SK-N-SH (cell line): ENCODE measurements at regions not wholly inside any gene's neighbourhood (a gene's known extent, or its start where the extent isn't known, plus 50 kb on each side); places are given as distances from the start of the nearest gene placed in this dataset.

ENCODE experiments used
- CTCF ChIA-PET: fragments of 300-600, 350-600 bp; formaldehyde crosslinking; extraction: SDS; loops from one replicate; lab custom pipeline; 2021; lab: Yijun Ruan, JAX
- POLR2A ChIA-PET: fragments of 350-600 bp; sonication (Branson Sonifier 250); formaldehyde crosslinking; extraction: SDS; loops from one replicate; lab custom pipeline; 2020; ENCODE audit warnings: antibody characterized with exemption, inconsistent platforms; lab: Yijun Ruan, JAX
- DNase-seq: peaks from one replicate; pipeline ENCODE4 v3.0.0; 2012
- H2AFZ ChIP-seq: fragments of 200-600 bp; sonication (generic); 2 replicates; pipeline ENCODE4 v1.8.1; 2016; ENCODE audit warnings: antibody characterized with exemption, mild to moderate bottlenecking, low read depth
- H3F3A ChIP-seq: fragments of 200-600 bp; sonication (generic); replicated peaks from 2 replicates; pipeline ENCODE3; 2016; ENCODE audit warnings: antibody characterized with exemption, mild to moderate bottlenecking; ENCODE audit not compliant: insufficient read depth
- H3K27ac ChIP-seq, 2 experiments: fragments of 200-500 bp in 1 of 2; fragments of 200-600 bp in 1 of 2; sonication (Bioruptor generic) in 1 of 2; sonication (generic), shearing (Covaris generic) in 1 of 2; 2 replicates each; pipeline versions ENCODE4 v1.5.1 to v1.6.1; 2014 to 2016; ENCODE audit warnings: low read depth in 2 of 2, inconsistent platforms in 1 of 2, low read length in 1 of 2, mild to moderate bottlenecking in 1 of 2, mixed read lengths in 1 of 2
- H3K27me3 ChIP-seq: fragments of 200-600 bp; sonication (generic), shearing (Covaris generic); 2 replicates; pipeline ENCODE4 v1.6.1; 2016; ENCODE audit warnings: mixed run types; ENCODE audit not compliant: insufficient read depth
- H3K36me3 ChIP-seq, 2 experiments: fragments of 200-500 bp in 1 of 2; fragments of 200-600 bp in 1 of 2; sonication (Bioruptor generic) in 1 of 2; sonication (generic) in 1 of 2; replicated peaks in 1 of 2; 2 replicates each; pipeline versions ENCODE3 to v1.5.1; 2014 to 2016; ENCODE audit warnings: low read length in 1 of 2, mild to moderate bottlenecking in 1 of 2; ENCODE audit not compliant: insufficient read depth in 2 of 2, control insufficient read depth in 1 of 2
- H3K4me1 ChIP-seq, 2 experiments: fragments of 200-500 bp in 1 of 2; fragments of 200-600 bp in 1 of 2; sonication (Bioruptor generic) in 1 of 2; sonication (generic), shearing (Covaris generic) in 1 of 2; 2 replicates each; pipeline versions ENCODE4 v1.5.1 to v1.6.1; 2014 to 2016; ENCODE audit warnings: low read depth in 1 of 2, low read length in 1 of 2, mixed run types in 1 of 2; ENCODE audit not compliant: insufficient read depth in 2 of 2, control insufficient read depth in 1 of 2
- H3K4me2 ChIP-seq: fragments of 200-600 bp; sonication (generic), shearing (Covaris generic); 2 replicates; pipeline ENCODE4 v1.6.1; 2017; ENCODE audit warnings: mixed run types
- H3K4me3 ChIP-seq, 2 experiments: fragments of 200-500 bp in 1 of 2; fragments of 200-600 bp in 1 of 2; sonication (Bioruptor generic) in 1 of 2; sonication (generic), shearing (Covaris generic) in 1 of 2; 2 replicates each; pipeline versions ENCODE4 v1.5.1 to v1.8.1; 2014 to 2016; ENCODE audit warnings: low read depth in 2 of 2, inconsistent platforms in 1 of 2, low read length in 1 of 2, mild to moderate bottlenecking in 1 of 2, mixed read lengths in 1 of 2, moderate library complexity in 1 of 2
- H3K79me2 ChIP-seq: fragments of 200-600 bp; sonication (generic); 2 replicates; pipeline ENCODE4 v1.8.1; 2017; ENCODE audit warnings: mild to moderate bottlenecking; ENCODE audit not compliant: insufficient read depth
- H3K9ac ChIP-seq: fragments of 200-600 bp; sonication (generic); 2 replicates; pipeline ENCODE4 v1.6.1; 2017; ENCODE audit warnings: mixed run types
- H3K9me2 ChIP-seq: fragments of 200-600 bp; sonication (generic); 2 replicates; pipeline ENCODE4 v1.6.1; 2017; ENCODE audit warnings: mixed run types
- H3K9me3 ChIP-seq: fragments of 200-600 bp; sonication (generic); 2 replicates; pipeline ENCODE4 v1.6.1; 2017; ENCODE audit warnings: mixed run types, mild to moderate bottlenecking, moderate library complexity
- H4K20me1 ChIP-seq: fragments of 200-600 bp; sonication (generic); 2 replicates; pipeline ENCODE4 v1.6.1; 2017; ENCODE audit warnings: mild to moderate bottlenecking, mixed run types; ENCODE audit not compliant: insufficient read depth
- CHD2 ChIP-seq: fragments of 150-350 bp; IDR thresholded peaks from 2 replicates; pipeline ENCODE4 v1.6.1; 2018; ENCODE audit warnings: low read length; ENCODE audit not compliant: partially characterized antibody
- CTCF ChIP-seq: fragments of 200-600 bp; sonication (generic); IDR thresholded peaks from 2 replicates; pipeline ENCODE4 v1.6.1; 2017; ENCODE audit warnings: antibody characterized with exemption, mild to moderate bottlenecking, moderate library complexity
- ELF1 ChIP-seq: IDR thresholded peaks from 2 replicates; pipeline ENCODE4 v1.4.0; 2012
- EP300 ChIP-seq, 2 experiments: IDR thresholded peaks; 2 replicates each; pipeline versions ENCODE4 v1.4.0 to v1.6.1; 2012; ENCODE audit warnings: borderline replicate concordance in 1 of 2, low read depth in 1 of 2, low read length in 1 of 2
- EZH2phosphoT487 ChIP-seq: fragments of 200-600 bp; sonication (generic); IDR thresholded peaks from 2 replicates; pipeline ENCODE4 v1.6.1; 2017; ENCODE audit warnings: low read depth, mixed run types, mild to moderate bottlenecking, antibody characterized with exemption, moderate library complexity, borderline replicate concordance
- FOSL2 ChIP-seq: IDR thresholded peaks from 2 replicates; pipeline ENCODE4 v1.4.0; 2012; ENCODE audit warnings: low read depth, mild to moderate bottlenecking, moderate library complexity, borderline replicate concordance
- FOXJ3 ChIP-seq: sonication (generic); formaldehyde crosslinking; IDR thresholded peaks from 2 replicates; pipeline ENCODE4 v1.5.1; 2020; ENCODE audit warnings: mild to moderate bottlenecking, missing genetic modification reagents
- FOXM1 ChIP-seq: IDR thresholded peaks from 2 replicates; pipeline ENCODE4 v1.4.0; 2012; ENCODE audit warnings: low read depth, mild to moderate bottlenecking
- JUND ChIP-seq: IDR thresholded peaks from 2 replicates; pipeline ENCODE4 v1.4.0; 2012
- MEF2A ChIP-seq: IDR thresholded peaks from 2 replicates; pipeline ENCODE4 v1.4.0; 2012; ENCODE audit warnings: low read depth, borderline replicate concordance
- MXI1 ChIP-seq: IDR thresholded peaks from 2 replicates; pipeline ENCODE4 v1.6.1; 2012; ENCODE audit warnings: mild to moderate bottlenecking, low read depth, low read length, improper control_type of control experiment
- NRF1 ChIP-seq: IDR thresholded peaks from 2 replicates; pipeline ENCODE4 v1.6.1; 2012; ENCODE audit warnings: low read depth, mild to moderate bottlenecking, low read length
- RAD21 ChIP-seq: IDR thresholded peaks from 2 replicates; pipeline ENCODE4 v1.6.1; 2012; ENCODE audit warnings: mild to moderate bottlenecking, low read length
- RCOR1 ChIP-seq: fragments of 150-350 bp; IDR thresholded peaks from 2 replicates; pipeline ENCODE4 v1.6.1; 2017; ENCODE audit warnings: antibody characterized with exemption, low read length
- REST ChIP-seq: IDR thresholded peaks from 2 replicates; pipeline ENCODE4 v1.6.1; 2012; ENCODE audit warnings: mild to moderate bottlenecking, low read depth, low read length, moderate library complexity
- TAF1 ChIP-seq: IDR thresholded peaks from 2 replicates; pipeline ENCODE4 v1.6.1; 2012; ENCODE audit warnings: low read depth, mild to moderate bottlenecking, low read length, moderate library complexity, borderline replicate concordance
- TCF12 ChIP-seq: IDR thresholded peaks from 2 replicates; pipeline ENCODE4 v1.4.0; 2012
- YY1 ChIP-seq: IDR thresholded peaks from 2 replicates; pipeline ENCODE4 v1.4.0; 2012; ENCODE audit warnings: low read depth, mild to moderate bottlenecking
- WGBS: methylation state at CpG from one replicate; pipeline ENCODE4 v1.1.6; 2017; ENCODE audit warnings: low lambda C conversion rate; 5-methylcytosine and 5-hydroxymethylcytosine counted together
- TF ChIP-seq, protein P1 (sequence below): IDR thresholded peaks from 2 replicates; pipeline ENCODE4 v1.4.0; 2012; ENCODE audit warnings: low read depth, borderline replicate concordance

DNA sequence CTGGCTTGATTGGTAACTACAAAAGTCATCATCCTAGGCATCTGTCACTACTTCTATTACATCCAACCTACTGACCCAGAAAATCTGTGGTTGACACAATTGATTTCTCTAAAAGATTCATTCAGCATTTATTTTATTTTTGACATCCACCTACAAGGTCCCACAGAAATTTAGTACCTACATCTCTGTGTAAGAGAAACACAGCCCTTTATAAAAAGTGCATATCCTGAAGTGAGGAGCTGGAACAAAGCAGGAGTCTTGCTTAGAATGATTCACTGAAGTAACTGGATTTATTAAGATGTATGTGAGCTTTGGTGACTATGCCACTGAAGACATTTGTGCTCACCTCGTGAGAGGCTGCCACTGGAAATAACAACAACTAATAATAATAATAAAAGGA, 391.0 kb downstream of the GPAT3 start:
- Histone ChIP-seq H3K27ac (no peak overlapping the region), H3K4me1 (no peaks in the 10 kb centered on the region), H3K27me3 (no peaks in the 10 kb centered on the region; the same call in 1 of the 2 replicates), H3F3A (no peaks in the 10 kb centered on the region), H3K9me3 (no peaks in the 10 kb centered on the region), H3K9me2 (no peaks in the 10 kb centered on the region), H2AFZ (no peak overlapping the region), H3K9ac (no peak overlapping the region), H4K20me1 (no peaks in the 10 kb centered on the region), H3K79me2 (no peaks in the 10 kb centered on the region), H3K36me3 (no peaks in the 10 kb centered on the region), H3K4me2 (no peak overlapping the region), H3K4me3 (no peak overlapping the region)
- WGBS: 3% methylated on average over 1 of the region's 1 CpG
- no peak for DNase-seq
- POLR2A ChIA-PET: no interaction called here
- TF ChIP-seq EP300 (IDR thresholded peaks at IDR 0.05; ENCODE audit: borderline replicate concordance in 1 of 2, low read depth in 1 of 2, low read length in 1 of 2): no peak
- no peak for TF ChIP-seq EZH2phosphoT487
- TF ChIP-seq, protein P1, sequence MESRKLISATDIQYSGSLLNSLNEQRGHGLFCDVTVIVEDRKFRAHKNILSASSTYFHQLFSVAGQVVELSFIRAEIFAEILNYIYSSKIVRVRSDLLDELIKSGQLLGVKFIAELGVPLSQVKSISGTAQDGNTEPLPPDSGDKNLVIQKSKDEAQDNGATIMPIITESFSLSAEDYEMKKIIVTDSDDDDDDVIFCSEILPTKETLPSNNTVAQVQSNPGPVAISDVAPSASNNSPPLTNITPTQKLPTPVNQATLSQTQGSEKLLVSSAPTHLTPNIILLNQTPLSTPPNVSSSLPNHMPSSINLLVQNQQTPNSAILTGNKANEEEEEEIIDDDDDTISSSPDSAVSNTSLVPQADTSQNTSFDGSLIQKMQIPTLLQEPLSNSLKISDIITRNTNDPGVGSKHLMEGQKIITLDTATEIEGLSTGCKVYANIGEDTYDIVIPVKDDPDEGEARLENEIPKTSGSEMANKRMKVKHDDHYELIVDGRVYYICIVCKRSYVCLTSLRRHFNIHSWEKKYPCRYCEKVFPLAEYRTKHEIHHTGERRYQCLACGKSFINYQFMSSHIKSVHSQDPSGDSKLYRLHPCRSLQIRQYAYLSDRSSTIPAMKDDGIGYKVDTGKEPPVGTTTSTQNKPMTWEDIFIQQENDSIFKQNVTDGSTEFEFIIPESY: no peak
- no peak for TF ChIP-seq CTCF
- no peak for TF ChIP-seq RCOR1
- no peak for TF ChIP-seq REST
- TF ChIP-seq RAD21: no peak
- no peak for TF ChIP-seq FOXJ3 (CRISPR knock-in tag)
- TF ChIP-seq MXI1: no peak
- no peak for TF ChIP-seq TAF1
- TF ChIP-seq CHD2: no peak
- TF ChIP-seq FOXM1: no peak
- no peak for TF ChIP-seq MEF2A
- no peak for TF ChIP-seq FOSL2
- TF ChIP-seq TCF12: no peak
- no peak for TF ChIP-seq ELF1
- no peak for TF ChIP-seq NRF1
- no peak for TF ChIP-seq JUND
- no peak for TF ChIP-seq YY1
- CTCF ChIA-PET: interaction anchor here (1.0 kb wide), 1 partner anchor 9 kb away, joined by 5 read pairs; no protein-coding TSS in a partner anchor
